Chondrocyte (in vitro differentiated cells): ENCODE measurements at regions not wholly inside any gene's neighbourhood (a gene's known extent, or its start where the extent isn't known, plus 50 kb on each side); places are given as distances from the start of the nearest gene placed in this dataset.
A peak's percentile ranks its signal among the peaks of the same experiment; 100 is the strongest.

ENCODE experiments used
- DNase-seq: peaks from one replicate; pipeline ENCODE4 v3.0.0; 2021; ENCODE audit warnings: mixed read lengths, low spot score
- H3K27ac Mint-ChIP-seq: one replicate; pipeline ENCODE4 v1.8.0; 2021; ENCODE audit warnings: mild to moderate bottlenecking, moderate library complexity, mixed read lengths; ENCODE audit not compliant: unreplicated experiment
- H3K27me3 Mint-ChIP-seq: 2 replicates; pipeline ENCODE4 v1.8.0; 2021; ENCODE audit warnings: low read depth, mixed read lengths
- H3K36me3 Mint-ChIP-seq: 2 replicates; pipeline ENCODE4 v1.8.0; 2021; ENCODE audit warnings: low read depth, mixed read lengths
- H3K4me1 Mint-ChIP-seq: 2 replicates; pipeline ENCODE4 v1.8.0; 2021; ENCODE audit warnings: low read depth, mild to moderate bottlenecking, mixed read lengths
- H3K4me3 Mint-ChIP-seq: one replicate; pipeline ENCODE4 v1.8.0; 2021; ENCODE audit warnings: mild to moderate bottlenecking, moderate library complexity, mixed read lengths; ENCODE audit not compliant: unreplicated experiment
- H3K9me3 Mint-ChIP-seq: 2 replicates; pipeline ENCODE4 v1.8.0; 2021; ENCODE audit warnings: low read depth, mixed read lengths
- CTCF ChIP-seq: fragments of 200-600 bp; sonication (generic); IDR thresholded peaks from 2 replicates; pipeline ENCODE4 v1.5.0; 2021; ENCODE audit warnings: antibody characterized with exemption, mild to moderate bottlenecking, moderate library complexity

GRCh38 chr1:4150262-4150661 lies 250.2 kb upstream of the C1orf174 start:
- H3K27ac Mint-ChIP-seq = no peak overlapping the region
- no peaks in the 10 kb centered on the region for H3K4me1 Mint-ChIP-seq
- H3K27me3 Mint-ChIP-seq = no peaks in the 10 kb centered on the region
- H3K4me3 Mint-ChIP-seq = no peak overlapping the region
- TF ChIP-seq CTCF = no peak
- peak; percentile 71 for DNase-seq
- peaks cover 8% of the 10 kb centered on the region for H3K9me3 Mint-ChIP-seq
- no peaks in the 10 kb centered on the region for H3K36me3 Mint-ChIP-seq

GRCh38 chr1:4152266-4152665 lies 252.2 kb upstream of the C1orf174 start:
- no peaks in the 10 kb centered on the region for H3K27me3 Mint-ChIP-seq
- TF ChIP-seq CTCF = no peak
- H3K4me1 Mint-ChIP-seq = no peaks in the 10 kb centered on the region
- H3K36me3 Mint-ChIP-seq = no peaks in the 10 kb centered on the region
- no peak overlapping the region for H3K4me3 Mint-ChIP-seq
- H3K27ac Mint-ChIP-seq = no peak overlapping the region
- H3K9me3 Mint-ChIP-seq = peaks cover 8% of the 10 kb centered on the region
- DNase-seq = no peak

GRCh38 chr1:4153571-4153970 lies 253.5 kb upstream of the C1orf174 start:
- peak; percentile 72 for DNase-seq
- H3K36me3 Mint-ChIP-seq = no peaks in the 10 kb centered on the region
- H3K27me3 Mint-ChIP-seq = no peaks in the 10 kb centered on the region
- H3K4me1 Mint-ChIP-seq = no peaks in the 10 kb centered on the region
- H3K27ac Mint-ChIP-seq = no peak overlapping the region
- H3K9me3 Mint-ChIP-seq = peaks cover 5% of the 10 kb centered on the region
- H3K4me3 Mint-ChIP-seq = no peak overlapping the region
- TF ChIP-seq CTCF = no peak

GRCh38 chr1:4156241-4156973 lies 256.3 kb upstream of the C1orf174 start:
- Mint-ChIP-seq H3K4me1 (no peaks in the 10 kb centered on the region), H3K27me3 (no peaks in the 10 kb centered on the region), H3K36me3 (no peaks in the 10 kb centered on the region), H3K4me3 (no peak overlapping the region), H3K9me3 (peaks cover 9% of the 10 kb centered on the region), H3K27ac (no peak overlapping the region)
- no peak for TF ChIP-seq CTCF
- peak; percentile 75 for DNase-seq

GRCh38 chr1:4160181-4160580 lies 260.1 kb upstream of the C1orf174 start:
- Mint-ChIP-seq H3K36me3 (no peaks in the 10 kb centered on the region), H3K27me3 (peaks cover 2% of the 10 kb centered on the region), H3K4me1 (no peaks in the 10 kb centered on the region), H3K27ac (no peak overlapping the region), H3K9me3 (peaks cover 4% of the 10 kb centered on the region), H3K4me3 (no peak overlapping the region)
- peak; percentile 46 for DNase-seq
- TF ChIP-seq CTCF = no peak
